ENCODE measurements at regions not wholly inside any gene's neighbourhood (a gene's known extent, or its start where the extent isn't known, plus 50 kb on each side); places are given as distances from the start of the nearest gene placed in this dataset.

GRCh38 chr7:42753367-42753766 is 158.5 kb downstream of the C7orf25 start:
- no peak for TF ChIP-seq EZH2 (IDR thresholded peaks at IDR 0.05; ENCODE audit: borderline replicate concordance, low read depth, low read length, severe bottlenecking)
- TF ChIP-seq CTCF (IDR thresholded peaks at IDR 0.05; ENCODE audit: borderline replicate concordance, extremely low read depth, low read length, poor library complexity, severe bottlenecking): no peak

All from DND-41 (cell line).